ENCODE measurements at regions not wholly inside any gene's neighbourhood (a gene's known extent, or its start where the extent isn't known, plus 50 kb on each side); places are given as distances from the start of the nearest gene placed in this dataset.
"Not testable (repeated sequence)": the region's sequence is repeated elsewhere in the genome, so short reads cannot be mapped to it uniquely, and the experiment has no call there.

GRCh38 chr3:38957296-38957695, 94.4 kb downstream of the SCN11A start:
- no peak for DNase-seq (ENCODE audit: low read depth)
- TF ChIP-seq, protein P1, sequence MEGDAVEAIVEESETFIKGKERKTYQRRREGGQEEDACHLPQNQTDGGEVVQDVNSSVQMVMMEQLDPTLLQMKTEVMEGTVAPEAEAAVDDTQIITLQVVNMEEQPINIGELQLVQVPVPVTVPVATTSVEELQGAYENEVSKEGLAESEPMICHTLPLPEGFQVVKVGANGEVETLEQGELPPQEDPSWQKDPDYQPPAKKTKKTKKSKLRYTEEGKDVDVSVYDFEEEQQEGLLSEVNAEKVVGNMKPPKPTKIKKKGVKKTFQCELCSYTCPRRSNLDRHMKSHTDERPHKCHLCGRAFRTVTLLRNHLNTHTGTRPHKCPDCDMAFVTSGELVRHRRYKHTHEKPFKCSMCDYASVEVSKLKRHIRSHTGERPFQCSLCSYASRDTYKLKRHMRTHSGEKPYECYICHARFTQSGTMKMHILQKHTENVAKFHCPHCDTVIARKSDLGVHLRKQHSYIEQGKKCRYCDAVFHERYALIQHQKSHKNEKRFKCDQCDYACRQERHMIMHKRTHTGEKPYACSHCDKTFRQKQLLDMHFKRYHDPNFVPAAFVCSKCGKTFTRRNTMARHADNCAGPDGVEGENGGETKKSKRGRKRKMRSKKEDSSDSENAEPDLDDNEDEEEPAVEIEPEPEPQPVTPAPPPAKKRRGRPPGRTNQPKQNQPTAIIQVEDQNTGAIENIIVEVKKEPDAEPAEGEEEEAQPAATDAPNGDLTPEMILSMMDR (conservative IDR thresholded peaks at IDR 0.05; ENCODE audit: low read length), result no peak
- H3K4me3 ChIP-seq (ENCODE audit: low read length), result no peak overlapping the region

DNA sequence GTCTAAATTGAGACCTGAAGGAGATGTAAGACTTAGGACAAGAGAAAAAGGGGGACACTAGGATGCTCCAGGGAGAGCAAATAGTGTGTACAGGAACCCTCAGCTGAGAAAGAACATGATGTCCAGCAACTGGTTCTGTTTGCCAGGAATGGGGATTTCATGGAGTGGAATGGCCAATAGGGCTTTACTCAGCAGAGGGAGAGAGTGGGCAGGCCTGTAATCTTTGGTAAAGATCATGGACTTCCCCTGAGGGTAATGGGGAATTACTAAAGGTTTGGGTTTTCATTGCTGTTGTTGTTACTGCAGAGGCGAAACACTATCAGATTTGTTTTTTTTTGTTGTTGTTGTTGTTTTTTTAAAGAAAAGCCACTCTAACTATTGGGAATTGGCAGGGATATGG, 99.0 kb downstream of the SCN11A start:
- TF ChIP-seq, protein P1 (conservative IDR thresholded peaks at IDR 0.05; ENCODE audit: low read length), result no peak
- DNase-seq (ENCODE audit: low read depth), result no peak
- no peak overlapping the region for H3K4me3 ChIP-seq (ENCODE audit: low read length)

DNA sequence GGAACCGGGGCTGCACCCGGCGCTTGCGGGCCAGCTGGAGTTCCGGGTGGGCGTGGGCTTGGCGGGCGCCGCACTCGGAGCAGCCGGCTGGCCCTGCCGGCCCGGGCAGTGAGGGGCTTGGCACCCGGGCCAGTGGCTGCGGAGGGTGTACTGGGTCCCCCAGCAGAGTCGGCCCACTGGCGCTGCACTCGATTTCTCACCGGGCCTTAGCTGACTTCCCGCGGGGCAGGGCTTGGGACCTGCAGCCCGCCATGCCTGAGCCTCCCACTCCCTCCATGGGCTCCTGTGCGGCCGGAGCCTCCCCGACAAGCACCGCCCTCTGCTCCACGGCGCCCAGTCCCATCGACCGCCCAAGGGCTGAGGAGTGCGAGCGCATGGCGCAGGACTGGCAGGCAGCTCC, 100.6 kb downstream of the SCN11A start:
- not testable (repeated sequence) for DNase-seq (ENCODE audit: low read depth); H3K4me3 ChIP-seq (ENCODE audit: low read length)

DNA sequence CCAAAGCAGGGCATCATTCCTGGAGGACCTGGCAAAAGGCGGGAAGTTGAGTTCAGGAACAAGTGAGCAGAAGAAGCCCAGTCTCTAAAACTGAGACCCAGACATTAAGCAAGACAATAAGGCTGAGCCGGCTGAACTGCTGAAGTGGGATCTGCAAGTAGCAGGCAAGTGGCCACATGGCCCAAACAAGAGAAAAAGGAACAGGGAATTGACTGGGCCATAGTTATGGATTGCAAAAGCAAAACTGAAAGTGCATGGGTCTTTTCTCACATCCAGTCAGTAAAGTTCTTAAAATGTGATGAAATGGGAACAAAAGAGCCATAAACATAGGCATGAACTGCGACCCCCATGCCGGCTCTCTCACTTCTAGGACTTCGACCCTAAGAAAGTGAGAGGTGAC, 101.2 kb downstream of the SCN11A start:
- H3K4me3 ChIP-seq (ENCODE audit: low read length), result no peak overlapping the region
- TF ChIP-seq, protein P1 (conservative IDR thresholded peaks at IDR 0.05; ENCODE audit: low read length), result no peak
- no peak for DNase-seq (ENCODE audit: low read depth)

DNA sequence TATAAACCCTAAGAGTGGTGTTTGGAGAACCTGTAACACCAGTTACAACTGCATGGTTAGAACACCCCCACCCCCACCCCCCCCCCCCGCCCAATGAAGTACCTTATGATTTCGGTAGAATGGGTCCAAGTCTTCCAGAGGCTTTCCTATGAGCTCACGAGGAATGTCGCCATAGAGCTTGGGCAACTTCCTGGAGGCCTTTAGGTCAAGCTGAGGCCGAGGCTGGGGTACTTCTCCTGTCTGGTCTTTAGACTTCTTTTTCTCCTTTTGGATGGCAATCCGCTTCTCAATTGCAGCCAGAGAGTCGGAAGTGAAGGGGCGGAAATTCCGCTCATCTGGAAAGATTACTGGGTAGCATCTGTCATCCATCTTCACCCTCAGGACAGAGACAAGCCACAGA, 101.8 kb downstream of the SCN11A start:
- H3K4me3 ChIP-seq (ENCODE audit: low read length), result no peak overlapping the region
- no peak for DNase-seq (ENCODE audit: low read depth)
- TF ChIP-seq, protein P1 (conservative IDR thresholded peaks at IDR 0.05; ENCODE audit: low read length), result no peak

DNA sequence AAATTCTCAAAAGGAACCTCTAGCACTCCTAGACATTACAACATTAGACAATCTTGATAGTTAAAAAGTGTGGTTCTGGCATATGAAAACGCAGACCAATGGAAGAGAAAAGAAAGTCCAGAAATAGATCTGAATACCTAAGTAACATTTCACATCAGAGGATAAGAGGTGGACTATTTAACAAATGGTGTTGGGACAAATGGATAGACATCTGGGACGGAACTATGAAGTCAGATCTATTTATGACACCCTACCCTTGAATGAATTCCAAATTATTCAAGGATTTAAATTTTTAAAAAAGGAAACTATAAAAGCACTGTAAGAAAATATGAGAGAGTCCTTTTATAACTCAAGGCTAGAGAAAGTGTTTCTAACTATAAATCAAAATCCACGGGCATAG, 111.3 kb downstream of the SCN11A start:
- TF ChIP-seq, protein P1 (conservative IDR thresholded peaks at IDR 0.05; ENCODE audit: low read length), result no peak
- DNase-seq (ENCODE audit: low read depth), result no peak
- H3K4me3 ChIP-seq (ENCODE audit: low read length), result no peak overlapping the region

- H3K4me3 ChIP-seq (ENCODE audit: low read length), result no peak overlapping the region
- TF ChIP-seq, protein P1 (conservative IDR thresholded peaks at IDR 0.05; ENCODE audit: low read length), result no peak
- no peak for DNase-seq (ENCODE audit: low read depth)
These were observed 109.3 kb upstream of the SCN10A start for GRCh38 chr3:38925351-38925750.

DNA sequence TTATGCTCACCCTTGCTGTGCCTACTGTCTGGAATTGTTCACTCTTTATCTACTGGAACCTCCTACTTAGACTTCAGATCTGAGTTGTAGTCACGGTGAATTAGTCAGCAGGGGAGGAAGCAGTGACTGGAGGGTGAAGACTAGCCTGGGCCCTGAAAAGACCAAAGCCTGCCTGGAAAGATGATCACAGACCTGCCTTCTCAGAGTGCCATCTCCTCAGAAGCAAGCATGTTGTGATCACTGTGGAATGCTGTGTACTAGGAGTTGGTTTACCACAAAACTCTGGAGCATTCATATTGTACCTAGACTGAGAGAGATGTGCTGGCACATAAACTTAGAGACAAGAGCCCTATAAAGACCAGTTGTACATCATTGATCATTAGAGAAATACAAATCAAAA, 100.7 kb upstream of the SCN10A start:
- peak; percentile 51 for DNase-seq (ENCODE audit: low read depth)
- no peak overlapping the region for H3K4me3 ChIP-seq (ENCODE audit: low read length)

More for the DNA sequence above, 100.7 kb upstream of the SCN10A start:
- TF ChIP-seq, protein P1 (conservative IDR thresholded peaks at IDR 0.05; ENCODE audit: low read length), result no peak
